Fibroblast of skin of left quadriceps (primary cell): ENCODE measurements at regions not wholly inside any gene's neighbourhood (a gene's known extent, or its start where the extent isn't known, plus 50 kb on each side); places are given as distances from the start of the nearest gene placed in this dataset.
A peak's percentile ranks its signal among the peaks of the same experiment; 100 is the strongest.

Source experiments
- DNase-seq, 2 experiments: peaks; one replicate each; pipeline ENCODE4 v3.0.0-alpha.2; 2013; ENCODE audit warnings: low read depth in 2 of 2

DNA sequence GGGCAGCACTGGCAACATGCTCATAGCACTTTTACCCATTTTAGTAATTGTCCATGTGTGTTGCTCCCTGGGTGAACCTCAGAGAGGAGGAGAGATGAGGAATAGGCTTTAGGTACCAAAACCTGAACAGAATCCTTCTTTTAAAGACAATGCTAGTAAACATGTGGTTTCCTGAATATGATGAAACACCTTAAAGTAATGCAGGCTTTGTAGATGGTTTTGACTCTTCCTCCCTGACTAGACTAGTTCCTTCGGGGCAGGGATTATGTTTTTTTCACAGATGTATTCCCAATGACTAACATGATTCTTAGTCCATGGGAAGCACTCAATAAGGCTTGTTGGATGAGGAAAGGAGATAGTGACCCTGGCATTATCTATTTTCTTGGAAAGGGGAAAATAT is 367.6 kb upstream of the JAG1 start:
- no peak for DNase-seq

DNA sequence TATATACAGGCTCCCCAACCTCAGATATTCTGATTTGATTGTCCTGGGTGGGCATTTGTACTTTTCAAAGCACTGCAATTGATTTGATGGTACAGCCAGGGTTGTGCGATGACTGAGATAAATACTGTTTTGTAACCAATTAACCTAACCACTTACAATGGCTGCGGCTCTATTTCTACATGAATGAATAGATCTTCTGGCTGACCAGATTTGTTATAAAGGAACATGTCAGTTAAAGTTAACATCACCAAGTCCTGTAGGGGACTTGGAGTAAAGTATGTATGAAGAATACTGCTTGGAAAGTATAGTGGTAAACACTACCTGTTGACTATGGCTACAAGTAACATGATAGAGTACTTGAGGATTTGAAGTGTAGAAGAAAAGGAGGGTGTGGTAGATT is 369.2 kb upstream of the JAG1 start:
- DNase-seq, result no peak

DNA sequence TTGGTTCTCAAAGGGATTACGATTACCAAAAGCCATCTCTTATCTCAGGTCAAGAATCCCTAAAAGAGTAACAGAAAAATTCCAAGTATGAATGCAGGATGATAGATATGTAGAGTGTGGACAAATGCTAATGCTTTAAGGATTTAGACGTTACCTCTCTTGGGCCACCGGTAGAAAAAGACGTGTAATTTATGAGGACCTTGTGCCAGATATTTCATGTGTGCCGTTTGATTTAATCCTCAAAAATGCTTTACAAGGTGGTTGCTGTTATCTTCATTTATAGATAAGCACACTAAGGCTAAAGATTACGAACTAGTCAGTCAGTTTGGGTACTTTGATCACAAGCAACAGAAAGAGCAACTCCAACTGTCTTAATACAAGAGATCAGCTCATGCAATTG is 370.8 kb upstream of the JAG1 start:
- no peak for DNase-seq

DNA sequence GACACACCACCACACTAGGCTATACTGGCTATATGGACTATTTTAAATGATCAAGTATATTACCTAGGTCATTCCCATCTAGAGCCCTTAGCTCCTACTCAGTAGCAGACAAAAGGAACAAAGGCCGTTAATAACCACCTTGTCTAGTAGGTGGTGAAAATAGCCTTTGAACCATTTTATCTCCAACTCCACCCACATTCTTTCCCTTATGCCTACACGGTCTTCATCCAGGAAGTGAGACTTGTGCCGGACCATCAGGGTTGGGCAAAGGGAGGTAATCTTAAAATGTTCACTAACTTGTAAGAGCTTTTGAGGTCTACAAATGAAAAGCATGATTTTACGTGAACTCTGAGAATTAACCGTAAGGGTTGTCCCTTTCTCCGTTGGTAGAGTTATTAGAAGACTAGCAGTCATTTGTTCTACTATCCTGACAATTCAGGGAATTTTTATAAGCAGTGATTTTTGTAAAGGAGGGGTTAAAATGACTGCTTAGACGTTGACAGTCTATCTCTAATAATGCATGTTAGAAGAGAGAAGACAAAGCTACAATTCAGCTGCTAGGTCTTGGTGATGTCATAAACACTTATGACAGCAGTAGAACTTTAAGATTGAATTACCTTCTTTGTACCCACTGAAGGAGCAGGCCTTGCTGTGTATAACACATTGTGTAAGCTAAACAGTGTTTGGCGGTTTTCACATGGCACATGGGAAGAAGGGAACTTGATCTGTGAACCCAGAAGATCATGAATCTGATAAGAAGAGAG is 371.8 kb upstream of the JAG1 start:
- DNase-seq, result no peak

DNA sequence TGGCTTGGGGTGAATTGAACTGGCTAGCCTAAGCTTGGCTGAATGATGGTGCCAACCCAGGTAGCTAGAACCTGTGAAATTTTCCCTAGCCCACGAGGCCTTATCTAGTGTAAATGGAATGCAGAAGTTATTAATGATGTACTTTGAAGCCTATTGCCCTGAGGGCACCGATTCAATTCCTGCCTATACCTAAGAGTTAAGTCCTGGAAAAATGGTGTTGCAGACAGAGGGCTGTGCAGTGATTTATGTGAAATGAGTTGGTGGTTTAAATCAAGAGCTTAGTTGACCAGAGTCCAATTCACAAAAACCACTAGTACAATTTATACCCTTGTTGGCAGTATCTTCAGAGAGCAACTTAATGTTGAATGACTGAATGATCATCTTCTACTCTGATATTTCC is 373.8 kb upstream of the JAG1 start:
- peak in 1 of 2 experiments; percentile 26 for DNase-seq

DNA sequence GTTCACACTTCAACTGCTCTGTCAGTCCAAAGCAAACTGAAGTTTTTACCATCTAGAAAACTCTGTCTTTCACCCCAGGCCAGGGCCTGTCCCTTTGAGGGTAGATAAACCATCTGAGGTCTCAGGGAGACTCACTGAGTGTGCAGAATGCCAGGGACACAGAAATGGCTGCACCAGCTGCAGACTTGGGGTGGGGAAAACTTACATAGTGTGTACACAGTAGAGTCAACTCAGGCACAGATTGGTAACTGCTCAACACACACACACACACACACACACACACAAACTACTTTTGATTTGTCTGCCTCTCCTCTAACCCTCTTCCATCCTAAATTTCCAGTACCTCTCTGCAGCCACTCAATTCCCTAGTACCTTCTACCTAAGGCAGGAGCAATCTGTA is 374.9 kb upstream of the JAG1 start:
- DNase-seq, result no peak

DNA sequence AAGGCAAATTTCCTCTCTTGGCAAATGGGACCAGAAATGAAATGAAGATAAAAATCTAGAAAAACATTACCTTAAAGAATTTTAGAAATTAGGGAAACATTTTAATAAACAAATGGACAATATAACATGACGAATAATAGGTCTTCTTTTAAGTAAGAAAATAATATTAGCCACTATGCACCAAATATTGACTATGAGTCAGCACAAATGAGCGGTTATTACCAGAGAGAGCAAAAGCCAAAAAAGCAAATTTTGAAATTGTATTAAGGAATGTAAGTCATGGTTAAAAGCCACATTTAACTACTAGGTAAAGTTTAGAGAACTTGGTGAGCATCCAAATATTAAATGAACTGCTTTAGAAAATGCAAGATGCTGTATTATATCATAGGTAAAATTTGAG is 376.6 kb upstream of the JAG1 start:
- no peak for DNase-seq

DNA sequence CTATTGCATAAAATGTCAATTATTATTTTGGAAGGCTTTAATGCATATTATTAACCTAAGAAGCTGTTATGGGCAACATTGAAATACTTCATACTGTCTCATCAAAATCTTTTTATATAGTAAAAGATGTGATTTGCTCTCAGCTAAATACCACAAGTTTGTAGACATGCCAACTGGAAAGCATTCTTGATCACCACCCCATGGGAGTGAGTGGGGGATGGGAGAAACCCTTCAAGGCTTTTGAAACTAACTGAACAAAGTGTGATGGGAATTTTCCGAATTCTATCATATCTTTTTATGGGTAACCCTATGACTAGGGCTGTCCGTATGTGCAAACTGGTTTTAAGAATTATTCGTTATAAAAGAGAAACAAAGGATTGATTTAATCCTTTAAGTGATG is 377.3 kb upstream of the JAG1 start:
- DNase-seq, result peak in 1 of 2 experiments; percentile 6

DNA sequence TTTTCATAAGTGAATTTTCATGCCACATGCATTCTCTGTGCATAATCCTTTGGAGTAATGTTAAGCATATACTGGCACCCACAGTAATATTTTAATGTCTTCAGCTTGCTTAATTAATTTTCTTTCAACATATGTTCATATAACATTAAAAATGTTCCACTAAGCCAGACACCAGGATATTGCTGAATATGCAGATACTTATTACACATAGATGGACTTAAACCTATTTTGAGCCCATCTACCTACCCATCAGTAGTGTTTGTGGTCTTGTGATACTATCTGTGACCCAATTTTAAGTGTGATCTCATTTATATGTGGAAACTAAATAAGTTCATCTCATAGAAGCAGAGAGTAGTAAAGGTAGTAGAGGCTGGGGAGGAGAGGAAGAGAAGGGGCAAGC is 379.5 kb upstream of the JAG1 start:
- DNase-seq, result no peak

DNA sequence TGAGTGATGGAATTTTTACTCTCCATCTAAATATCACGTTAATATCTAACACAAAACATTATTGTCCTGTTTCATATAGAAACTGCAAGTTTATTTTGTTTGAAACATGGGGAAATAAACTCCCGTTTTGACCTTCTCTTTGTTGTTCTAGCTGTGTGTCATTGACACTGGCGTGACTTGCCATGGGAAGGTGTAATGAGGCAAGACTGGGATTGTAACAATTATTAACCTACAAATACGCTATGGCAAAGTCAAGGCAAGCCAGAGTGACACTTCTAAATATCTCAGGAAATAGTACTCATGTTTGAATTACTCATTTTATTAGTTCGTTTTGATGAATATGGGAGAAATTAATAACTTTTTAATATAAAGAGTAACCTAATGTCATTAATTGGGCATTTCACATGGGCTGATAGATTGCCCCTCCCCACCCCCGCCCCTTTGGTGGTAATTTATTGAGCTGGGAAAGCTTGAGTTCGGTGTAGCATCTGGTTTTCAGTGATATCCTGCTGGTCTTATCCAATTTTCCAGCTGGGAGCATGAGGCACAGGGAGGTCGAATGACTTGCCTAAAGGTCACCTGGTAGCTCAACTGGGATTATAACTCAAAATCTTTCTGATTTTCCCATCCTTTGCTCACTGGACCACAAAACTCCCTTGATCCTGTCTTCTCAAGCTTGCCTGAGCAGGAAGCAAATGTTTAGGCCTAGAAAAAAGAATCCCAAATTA is 380.6 kb upstream of the JAG1 start:
- DNase-seq, result no peak

DNA sequence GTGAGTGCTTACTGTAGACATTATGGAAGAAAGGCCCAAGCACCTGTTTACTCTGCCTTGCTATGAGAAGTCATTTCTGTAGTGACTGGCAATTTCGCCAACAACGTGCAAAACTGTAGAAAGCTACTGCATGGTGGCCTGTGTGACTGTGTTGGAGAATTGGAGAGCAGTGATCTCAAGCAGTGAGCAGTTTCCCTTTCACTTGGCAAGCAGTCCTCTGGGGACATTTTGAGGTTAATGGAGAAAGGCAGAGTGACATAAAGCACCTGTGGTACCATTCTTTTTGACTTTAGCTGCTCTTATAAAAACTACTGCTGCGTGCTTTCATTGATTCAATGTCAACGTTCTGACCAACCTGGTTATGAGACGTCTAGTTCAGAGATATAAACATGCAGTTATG is 382.6 kb upstream of the JAG1 start:
- no peak for DNase-seq

DNA sequence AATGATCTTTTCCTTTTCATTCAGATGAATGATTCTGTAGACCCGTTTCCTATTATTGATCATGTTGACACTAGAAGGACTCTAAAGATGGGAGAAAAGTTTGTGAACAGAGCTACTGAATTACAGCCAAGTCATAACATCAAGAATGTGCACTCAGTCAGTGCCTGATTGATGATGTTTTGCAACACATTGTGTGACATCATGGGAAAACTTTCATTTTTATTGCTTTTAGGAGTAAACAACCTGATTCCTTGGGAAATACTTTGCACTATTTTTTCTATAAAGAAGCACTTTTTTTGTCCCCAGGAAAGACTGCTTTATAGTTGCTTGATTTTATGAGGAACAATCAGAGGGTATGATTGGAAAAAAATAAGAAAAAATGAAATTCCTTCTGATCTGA is 383.8 kb upstream of the JAG1 start:
- no peak for DNase-seq

DNA sequence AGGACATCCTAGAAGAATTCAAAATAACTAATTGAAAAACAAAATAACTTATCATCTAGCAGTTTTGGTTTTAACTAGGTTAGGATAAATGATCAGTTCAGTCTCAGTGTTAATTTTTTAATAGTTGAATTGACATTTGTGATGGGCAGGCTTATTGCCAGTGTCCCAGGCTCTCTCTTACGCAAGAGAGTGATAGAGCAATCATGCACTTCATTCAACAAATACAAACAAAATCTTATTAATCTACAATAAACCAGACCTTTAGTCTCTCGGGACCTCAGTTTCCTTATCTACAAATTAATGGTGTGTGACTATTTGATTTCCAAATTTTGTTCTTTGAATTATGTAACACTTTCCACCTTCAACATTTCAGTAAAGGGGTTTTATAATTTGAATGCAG is 385.9 kb upstream of the JAG1 start:
- no peak for DNase-seq

DNA sequence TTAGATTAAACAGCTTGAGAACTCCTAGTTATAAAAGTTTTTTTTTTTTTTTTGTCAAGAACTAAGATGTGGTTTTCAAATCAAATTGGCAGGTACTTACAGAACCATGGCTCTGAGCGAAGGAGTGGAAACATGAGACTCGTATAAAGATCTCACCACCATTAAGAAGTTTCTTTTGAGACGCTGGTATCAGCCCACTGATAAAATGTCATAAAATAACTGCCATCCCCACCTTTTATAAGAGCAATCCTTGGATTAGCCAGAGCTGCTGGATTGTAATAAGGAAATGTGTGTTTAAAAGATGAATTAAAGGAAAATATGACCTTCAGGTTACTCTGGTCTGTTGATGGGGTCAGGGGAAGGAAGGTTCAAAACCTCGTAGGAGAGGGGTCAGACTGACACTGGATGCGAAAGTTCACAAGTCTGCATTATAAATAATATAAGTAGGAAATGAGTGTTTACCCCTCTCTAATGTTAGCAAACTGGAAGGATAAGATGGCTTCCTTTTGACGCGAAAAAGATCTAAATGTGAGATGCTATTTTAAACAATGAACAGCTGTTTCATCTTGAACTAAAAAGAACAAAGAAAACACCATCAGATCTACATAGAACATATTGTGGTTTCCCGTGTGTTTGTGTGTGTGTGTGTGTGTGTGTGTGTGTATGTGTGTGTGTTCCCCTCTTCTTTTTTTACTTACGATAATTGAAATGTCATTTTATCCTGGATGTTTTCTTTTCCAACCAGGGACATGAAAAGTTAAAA is 386.8 kb upstream of the JAG1 start:
- DNase-seq, result no peak

DNA sequence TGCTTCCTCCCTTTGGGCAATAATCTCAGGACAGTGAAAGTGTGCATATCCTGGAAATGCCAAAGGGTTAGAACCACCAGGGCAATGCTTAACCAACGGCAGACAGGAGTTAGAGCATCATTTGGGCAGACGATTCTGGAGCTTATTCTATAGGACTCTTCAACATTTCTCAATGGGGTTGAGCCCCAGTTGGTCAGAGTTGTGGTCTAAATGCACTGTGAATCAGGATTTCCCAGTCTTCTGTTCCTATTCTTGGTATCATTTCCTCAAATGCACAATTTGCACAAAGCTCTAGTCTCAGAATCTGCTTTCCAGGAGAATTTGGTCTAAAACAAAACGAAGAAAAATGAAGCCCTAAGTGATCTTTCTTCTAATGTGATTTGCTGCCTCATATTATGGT is 389.6 kb upstream of the JAG1 start:
- DNase-seq, result no peak

DNA sequence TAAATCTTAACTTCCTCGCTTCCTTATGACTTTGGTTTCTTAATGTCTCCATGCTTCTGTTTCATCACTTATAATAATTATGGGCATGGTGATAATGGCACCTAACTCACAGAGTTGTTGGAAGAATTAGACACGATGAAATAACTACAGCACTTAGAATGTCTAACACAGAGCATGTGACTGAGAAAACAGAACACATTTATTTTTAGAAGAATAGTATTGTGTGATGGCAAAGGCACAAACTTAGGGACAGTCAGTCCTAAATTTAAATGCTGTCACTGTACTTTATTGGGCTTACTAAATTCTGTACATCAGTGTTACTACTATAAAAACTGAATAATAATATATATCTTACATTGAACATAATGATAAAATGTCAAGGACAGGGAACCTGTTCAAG is 391.1 kb upstream of the JAG1 start:
- DNase-seq, result no peak

DNA sequence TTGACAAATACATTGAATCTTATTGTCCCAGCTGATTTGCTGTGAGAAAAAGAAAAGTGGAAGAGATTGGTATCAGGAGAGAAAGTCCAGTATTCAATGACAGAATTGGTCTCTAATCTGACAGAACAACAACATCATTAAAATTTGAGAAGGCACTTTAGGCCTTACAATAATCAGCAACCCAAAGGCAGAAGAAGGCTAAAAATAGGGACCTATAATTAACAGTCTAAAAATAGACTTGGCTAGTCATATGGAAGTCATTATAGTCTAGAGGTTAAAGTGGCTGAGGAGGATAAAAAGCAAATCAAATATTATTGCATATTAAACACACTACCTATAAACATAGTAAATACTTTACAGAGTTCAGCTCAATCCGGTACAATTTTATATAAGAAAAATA is 393.6 kb upstream of the JAG1 start:
- no peak for DNase-seq

DNA sequence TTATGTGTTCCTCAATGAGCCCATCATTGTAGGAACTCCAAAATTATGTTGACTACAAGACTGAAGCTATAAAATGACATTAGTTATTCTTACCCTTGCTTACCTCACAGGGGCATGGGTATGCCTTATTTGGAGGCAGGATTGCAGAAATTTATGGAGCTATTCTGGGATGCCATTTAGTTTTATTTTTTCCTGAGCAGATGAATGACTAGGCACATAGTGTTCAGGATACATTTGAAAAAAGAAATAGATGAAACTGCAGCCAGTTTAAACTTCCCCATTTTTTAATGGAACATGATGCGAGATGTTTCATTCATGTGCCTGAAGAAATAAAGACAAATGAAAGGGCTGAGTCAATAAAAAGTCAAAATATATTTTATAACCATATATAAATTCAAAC is 399.2 kb upstream of the JAG1 start:
- no peak for DNase-seq

DNA sequence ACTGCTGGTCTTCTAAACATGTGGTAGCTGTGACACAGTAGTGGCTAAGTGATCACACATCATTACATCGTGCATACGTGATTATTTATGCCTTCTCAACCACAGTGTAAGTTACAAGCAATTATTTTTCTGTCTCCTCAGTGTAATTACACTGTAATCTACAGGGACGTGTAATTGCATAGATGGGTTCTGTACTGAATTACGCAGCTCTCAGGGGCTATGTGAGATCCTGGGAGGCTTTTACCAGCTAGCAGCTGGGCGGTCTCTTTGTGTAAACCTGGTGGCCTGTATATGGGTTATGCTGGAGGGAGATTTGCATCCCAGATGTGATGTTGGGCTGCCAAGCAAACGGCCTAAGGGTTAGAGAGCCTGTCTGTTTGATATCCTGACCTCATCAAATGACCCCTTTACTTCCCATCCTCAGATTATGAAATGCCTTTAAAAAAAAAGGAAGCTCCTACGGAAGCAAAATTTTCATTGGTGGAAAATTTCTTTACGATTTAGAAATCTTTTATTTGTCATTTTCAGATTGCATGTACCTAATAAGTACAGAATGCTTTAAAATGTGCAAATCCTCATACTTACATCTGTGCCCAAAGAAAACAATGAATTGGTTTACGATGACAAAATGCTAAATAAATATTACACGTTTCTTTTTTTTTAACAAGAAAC is 402.8 kb upstream of the JAG1 start:
- no peak for DNase-seq

DNA sequence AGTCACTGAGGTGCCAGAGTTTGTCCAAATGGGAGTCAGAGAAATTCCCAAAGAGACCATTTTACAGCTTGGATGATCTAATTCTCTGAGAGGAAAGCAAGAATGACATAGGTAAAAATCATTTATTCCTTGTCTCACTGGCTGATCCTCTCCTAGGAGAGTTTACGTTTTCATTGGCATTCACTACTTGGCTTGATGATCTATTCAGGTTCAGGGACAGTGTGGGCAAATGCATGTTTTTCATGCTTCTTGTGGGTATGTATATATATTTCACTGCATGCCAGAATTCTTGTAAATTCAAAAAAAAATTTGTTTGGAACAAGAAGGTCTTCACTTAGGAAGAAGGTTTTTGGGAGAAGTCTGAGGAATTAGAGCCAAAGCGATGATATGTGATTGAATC is 403.4 kb upstream of the JAG1 start:
- no peak for DNase-seq

DNA sequence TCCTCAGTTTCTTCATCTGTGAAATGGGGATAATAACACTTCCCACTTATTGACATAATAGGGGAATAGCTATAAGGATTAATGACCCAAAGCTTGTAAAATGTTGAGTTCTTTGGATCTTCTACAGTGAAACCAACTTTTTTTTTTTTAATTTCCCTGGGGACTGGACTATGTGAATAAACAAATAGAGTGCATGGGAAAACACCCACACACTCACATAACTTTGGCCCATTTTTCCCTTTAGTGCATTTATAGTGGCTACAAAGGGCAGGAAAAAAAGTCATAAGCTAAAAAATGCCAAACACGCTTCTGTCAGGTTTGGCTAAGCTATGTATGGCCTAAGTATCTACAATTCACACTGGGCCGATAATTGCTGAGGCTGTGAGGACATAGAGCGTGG is 406.2 kb upstream of the JAG1 start:
- DNase-seq, result no peak

DNA sequence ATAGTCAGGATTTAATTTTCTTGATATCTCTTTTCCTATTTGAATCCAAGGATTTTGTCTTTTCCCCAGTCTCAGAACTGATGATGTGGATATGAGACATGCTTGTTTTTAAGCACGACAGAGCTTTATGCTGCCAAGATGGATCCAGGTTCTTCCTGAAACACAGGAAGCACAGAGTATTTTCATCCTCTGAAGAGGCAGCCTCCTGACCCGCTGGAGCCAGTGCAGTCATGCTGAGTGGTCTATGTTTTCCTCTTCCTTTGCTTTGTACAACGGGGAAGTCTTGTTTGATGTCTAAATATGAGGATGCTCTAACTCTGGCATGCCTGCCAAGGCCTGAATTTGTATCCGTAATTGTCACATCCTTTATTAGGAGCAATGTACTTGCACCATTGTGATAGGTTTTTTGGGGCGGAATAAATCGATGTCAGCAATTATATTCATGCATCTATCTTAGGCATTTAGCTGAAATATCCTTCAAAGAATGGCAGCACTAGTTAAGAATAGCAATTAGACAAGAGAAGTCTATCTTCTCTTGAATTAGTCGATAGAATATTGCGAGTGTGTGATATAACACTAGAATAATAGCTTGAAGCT is 407.1 kb upstream of the JAG1 start:
- no peak for DNase-seq
